AG09309 (cell line): ENCODE measurements at regions not wholly inside any gene's neighbourhood (a gene's known extent, or its start where the extent isn't known, plus 50 kb on each side); places are given as distances from the start of the nearest gene placed in this dataset.

ENCODE experiments used
- DNase-seq: peaks from one replicate; pipeline ENCODE4 v3.0.0-alpha.2; 2010; ENCODE audit warnings: low read depth
- H3K4me3 ChIP-seq: 2 replicates; pipeline ENCODE4 v1.5.1; 2011; ENCODE audit warnings: mild to moderate bottlenecking, low read depth, low read length, moderate library complexity; ENCODE audit not compliant: control insufficient read depth
- CTCF ChIP-seq: IDR thresholded peaks from 2 replicates; pipeline ENCODE4 v1.5.1; 2011; ENCODE audit warnings: mild to moderate bottlenecking, low read depth, low read length, inconsistent platforms; ENCODE audit not compliant: insufficient read depth, control insufficient read depth; ENCODE audit errors: missing control alignments

DNA sequence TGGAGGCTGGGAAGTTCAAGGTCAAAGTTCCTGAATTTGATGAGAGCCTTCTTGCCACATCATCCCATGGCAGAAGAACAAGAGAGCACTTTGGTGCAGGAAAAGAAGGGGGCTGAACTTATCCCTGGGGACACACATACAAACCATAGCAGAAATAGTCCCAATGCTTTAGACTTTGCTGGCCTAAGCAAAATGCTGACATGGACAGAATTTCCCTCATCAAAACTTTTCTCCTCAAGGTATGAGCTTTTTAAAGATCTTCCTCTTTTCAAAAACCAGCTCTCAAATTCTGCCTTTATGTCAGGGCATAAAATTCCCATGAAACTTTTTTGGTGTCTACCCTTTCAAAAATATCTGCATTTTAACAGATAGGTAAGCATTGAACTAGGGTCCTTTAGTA is 341.8 kb upstream of the SMARCA2 start:
- no peak overlapping the region for H3K4me3 ChIP-seq
- no peak for TF ChIP-seq CTCF
- DNase-seq = no peak

GRCh38 chr9:1676771-1677170 is 338.4 kb upstream of the SMARCA2 start:
- no peak for TF ChIP-seq CTCF
- H3K4me3 ChIP-seq = no peak overlapping the region
- DNase-seq = no peak

GRCh38 chr9:1683951-1684350 is 331.2 kb upstream of the SMARCA2 start:
- H3K4me3 ChIP-seq = no peak overlapping the region
- no peak for TF ChIP-seq CTCF
- no peak for DNase-seq

DNA sequence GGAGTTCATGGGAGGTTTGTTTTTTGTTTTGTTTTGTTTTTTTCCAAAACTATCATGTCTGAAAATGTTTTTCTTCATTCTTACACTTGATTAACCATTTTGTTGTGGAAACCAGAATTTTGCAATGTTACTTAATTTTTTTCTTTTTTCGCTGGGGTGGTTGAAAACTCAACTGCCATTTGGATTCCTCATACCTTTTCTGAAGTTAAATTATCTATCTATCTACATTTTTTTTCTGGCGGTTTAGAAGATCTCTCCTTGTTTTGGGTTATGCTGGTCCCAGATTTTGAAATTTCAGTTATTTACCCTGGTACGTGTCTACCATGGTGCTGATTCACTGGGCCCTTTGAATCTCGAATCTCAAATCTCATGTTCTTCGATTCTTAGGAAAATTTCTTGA is 316.2 kb upstream of the SMARCA2 start:
- no peak overlapping the region for H3K4me3 ChIP-seq
- no peak for DNase-seq
- no peak for TF ChIP-seq CTCF

DNA sequence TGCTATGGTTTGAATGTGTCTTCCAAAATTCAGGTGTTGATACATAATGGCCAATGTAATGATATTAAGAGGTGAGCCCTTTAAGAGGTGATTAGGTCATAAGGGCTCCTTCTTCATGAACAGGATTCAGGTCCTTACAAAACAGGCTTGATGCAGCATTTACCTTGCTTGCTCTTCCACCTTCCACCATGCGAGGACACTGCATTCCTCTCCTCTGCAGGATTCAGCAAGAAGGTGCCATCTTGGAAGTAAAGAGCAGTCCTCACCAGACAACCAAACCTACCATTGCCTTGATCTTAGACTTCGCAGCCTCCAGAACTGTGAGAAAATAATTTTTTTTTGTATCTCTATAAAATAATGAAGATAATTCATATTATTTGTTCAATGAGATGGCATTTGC is 314.0 kb upstream of the SMARCA2 start:
- no peak for TF ChIP-seq CTCF
- no peak overlapping the region for H3K4me3 ChIP-seq
- DNase-seq = no peak

- TF ChIP-seq CTCF = no peak
- DNase-seq = no peak
- H3K4me3 ChIP-seq = no peak overlapping the region
Observed at GRCh38 chr9:1702701-1703100, 312.4 kb upstream of the SMARCA2 start.

DNA sequence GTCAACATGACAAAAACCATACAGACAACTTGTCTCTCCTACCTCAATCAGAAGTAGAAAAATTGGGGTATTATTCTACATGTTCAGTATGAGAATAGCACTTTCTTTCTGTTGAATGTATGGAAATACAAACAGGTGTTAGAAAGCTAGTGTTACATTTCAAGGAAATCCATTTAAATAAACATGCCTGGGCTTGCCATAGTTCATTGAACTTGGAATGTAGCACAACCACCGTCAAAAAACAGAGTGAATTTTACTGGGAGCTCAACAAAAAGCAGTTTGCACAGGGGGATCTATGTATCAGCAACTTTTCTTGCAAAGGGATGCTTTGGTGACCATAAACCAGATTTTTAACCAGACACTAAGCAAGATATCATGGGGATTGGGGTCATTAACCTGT is 307.9 kb upstream of the SMARCA2 start:
- no peak for TF ChIP-seq CTCF
- no peak for DNase-seq
- H3K4me3 ChIP-seq = no peak overlapping the region
